Stomach (tissue), 8 donors: ENCODE measurements at regions not wholly inside any gene's neighbourhood (a gene's known extent, or its start where the extent isn't known, plus 50 kb on each side); places are given as distances from the start of the nearest gene placed in this dataset.

Experiments used
- DNase-seq, 2 donors: peaks; one replicate each; pipeline versions ENCODE4 v3.0.0 to v3.0.0-alpha.2; 2013 to 2019
- H3K27ac ChIP-seq, 5 donors: fragments of 200-600 bp in 4 of 5; sonication (generic) in 4 of 5; one replicate each; pipeline ENCODE4 v1.5.1; 2013 to 2019; ENCODE audit warnings: mild to moderate bottlenecking in 1 of 5, moderate library complexity in 1 of 5
- H3K27me3 ChIP-seq, 3 donors: fragments of 200-600 bp; sonication (generic); one replicate each; pipeline ENCODE4 v1.5.1; 2017 to 2019; ENCODE audit warnings: mixed run types in 1 of 3
- H3K36me3 ChIP-seq, 4 donors: fragments of 200-600 bp; sonication (generic); 1 replicate in 3 of 4; 2 replicates in 1 of 4; pipeline ENCODE4 v1.5.1; 2016 to 2019
- H3K4me1 ChIP-seq, 4 donors: fragments of 200-600 bp; sonication (generic); one replicate each; pipeline ENCODE4 v1.5.1; 2016 to 2019
- H3K4me3 ChIP-seq, 4 donors: fragments of 200-600 bp; sonication (generic) in 3 of 4; one replicate each; pipeline ENCODE4 v1.5.1; 2016 to 2019; ENCODE audit warnings: mild to moderate bottlenecking in 1 of 4
- H3K9me3 ChIP-seq, 4 donors: fragments of 200-600 bp; sonication (generic); one replicate each; pipeline ENCODE4 v1.5.1; 2016 to 2019
- CTCF ChIP-seq, 7 experiments: fragments of 450-650 bp in 4 of 7; fragments of 200-600 bp in 3 of 7; sonication (generic) in 3 of 7; IDR thresholded peaks; one replicate each; pipeline ENCODE4 v1.5.1; 2016 to 2019; ENCODE audit warnings: antibody characterized with exemption in 7 of 7, control low read depth in 2 of 7, mild to moderate bottlenecking in 1 of 7
- EP300 ChIP-seq: sonication (generic); formaldehyde crosslinking; IDR thresholded peaks from one replicate; pipeline ENCODE4 v1.6.1; 2017; ENCODE audit warnings: antibody characterized with exemption
- POLR2A ChIP-seq, 4 donors: fragments of 450-650 bp; IDR thresholded peaks; one replicate each; pipeline ENCODE4 v1.6.1; 2016; ENCODE audit warnings: antibody characterized with exemption in 4 of 4, control low read depth in 2 of 4, mild to moderate bottlenecking in 1 of 4, moderate library complexity in 1 of 4
- POLR2AphosphoS5 ChIP-seq, 3 donors: sonication (generic); formaldehyde crosslinking; IDR thresholded peaks; one replicate each; pipeline ENCODE4 v1.6.1; 2016; ENCODE audit warnings: antibody characterized with exemption in 3 of 3
- WGBS, 5 donors: extraction: QIAGEN DNeasy Blood & Tissue Kit in 3 of 5; methylation state at CpG; one replicate each; pipeline versions ENCODE4 v1.1.5 to v1.1.7; 2013 to 2018; 5-methylcytosine and 5-hydroxymethylcytosine counted together
- intact Hi-C: fragments of 100-400 bp; cut with DNase I; formaldehyde crosslinking; loops from one replicate; pipeline ENCODE4 v1.15.1; 2023; ENCODE audit warnings: low total_unique reads
- donor health status: healthy with polysubstance abuse.
- donor health status: Bipolar disorder and iron deficiency.
- donor health status: healthy.

DNA sequence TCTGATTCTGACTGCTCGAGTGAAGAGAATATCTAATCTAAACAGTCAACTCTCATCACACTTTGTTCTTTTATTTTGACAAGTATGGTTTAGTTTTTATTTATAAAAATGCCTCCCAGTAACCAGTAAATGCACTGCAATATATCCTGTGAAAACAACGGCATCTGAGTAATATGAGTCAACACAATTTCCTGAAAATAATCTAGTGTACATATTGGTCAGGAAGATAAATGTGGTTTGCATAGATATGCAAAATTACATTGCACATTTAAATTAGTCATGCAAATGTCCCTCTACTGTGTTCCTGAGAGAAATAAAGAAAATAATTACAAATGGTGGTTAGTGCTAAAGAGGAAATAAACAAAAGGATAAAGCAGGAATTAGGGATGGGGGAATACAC is 1190.7 kb upstream of the SEL1L start:
- H3K4me3 ChIP-seq = no peak overlapping the region
- no peak overlapping the region for H3K27ac ChIP-seq
- intact Hi-C loops = no loop called here
- no peak for TF ChIP-seq EP300
- TF ChIP-seq POLR2AphosphoS5 (IDR thresholded peaks at IDR 0.05) = no peak
- TF ChIP-seq CTCF (IDR thresholded peaks at IDR 0.05) = no peak
- TF ChIP-seq POLR2A (IDR thresholded peaks at IDR 0.05) = no peak
- no peaks in the 10 kb centered on the region for H3K36me3 ChIP-seq
- H3K27me3 ChIP-seq = no peaks in the 10 kb centered on the region
- H3K4me1 ChIP-seq = peaks cover 0 to 10% (median 0%) of the 10 kb centered on the region in 4 donors
- 5 to 17% (median 9%) methylated on average over 2 of the region's 2 CpGs for WGBS, 5 donors
- H3K9me3 ChIP-seq = no peaks in the 10 kb centered on the region
- no peak for DNase-seq

DNA sequence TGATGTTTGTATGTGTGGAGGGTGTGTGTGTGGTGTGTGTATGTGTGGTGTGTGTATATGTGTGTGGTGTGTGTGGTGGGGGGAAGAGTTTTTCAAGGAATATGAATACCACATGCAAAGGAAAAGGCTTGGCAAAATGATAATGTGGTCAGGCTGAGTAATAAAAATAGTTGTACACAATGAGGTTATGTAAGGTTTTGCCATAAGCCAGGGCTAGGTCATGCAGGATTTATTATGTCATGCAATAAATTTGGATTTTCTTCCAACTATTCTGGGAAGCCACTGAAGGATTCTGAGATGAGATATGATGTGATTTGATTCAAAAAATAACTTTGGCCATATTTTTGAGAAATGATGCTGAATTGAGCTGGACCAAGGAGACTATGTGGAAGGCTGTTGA is 1191.6 kb upstream of the SEL1L start:
- Histone ChIP-seq H3K4me1 (peaks cover 0 to 10% (median 0%) of the 10 kb centered on the region in 4 donors), H3K4me3 (no peak overlapping the region), H3K27ac (no peak overlapping the region), H3K36me3 (no peaks in the 10 kb centered on the region), H3K9me3 (no peaks in the 10 kb centered on the region), H3K27me3 (no peaks in the 10 kb centered on the region)
- intact Hi-C loops = no loop called here
- TF ChIP-seq POLR2AphosphoS5 (IDR thresholded peaks at IDR 0.05) (no peak), POLR2A (IDR thresholded peaks at IDR 0.05) (no peak), CTCF (IDR thresholded peaks at IDR 0.05) (no peak)
- DNase-seq = no peak

DNA sequence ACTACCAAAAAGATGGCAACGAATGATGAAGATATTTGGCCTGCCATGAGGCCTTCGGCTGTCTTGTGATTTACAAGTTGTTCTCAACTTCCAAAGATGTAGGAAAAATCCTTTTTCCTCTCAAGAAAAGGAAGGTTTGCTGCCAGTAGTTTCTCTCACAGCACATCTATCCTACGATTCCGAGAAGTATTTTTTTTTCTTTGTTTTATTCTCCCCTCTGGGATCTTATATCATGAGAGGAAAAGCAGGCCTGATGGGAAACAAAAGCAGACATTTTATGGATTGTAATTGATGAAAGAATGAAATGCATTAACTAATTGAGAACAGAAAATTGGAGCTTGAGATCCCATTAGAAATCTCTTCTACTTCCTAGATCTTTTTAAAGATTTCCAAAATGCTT is 1197.9 kb upstream of the SEL1L start:
- TF ChIP-seq EP300 (no peak), CTCF (IDR thresholded peaks at IDR 0.05) (no peak)
- DNase-seq = peak in 1 of 2 donors; percentile 4
- no peak overlapping the region for H3K4me3 ChIP-seq
- intact Hi-C loops = no loop called here
- no peaks in the 10 kb centered on the region for H3K4me1 ChIP-seq
- 74 to 93% (median 84%) methylated on average over 4 of the region's 4 CpGs for WGBS, 5 donors
- H3K27me3 ChIP-seq = no peaks in the 10 kb centered on the region
- no peaks in the 10 kb centered on the region for H3K36me3 ChIP-seq
- H3K9me3 ChIP-seq = no peaks in the 10 kb centered on the region
- no peak overlapping the region for H3K27ac ChIP-seq

GRCh38 chr14:82740547-82740946 is 1206.9 kb upstream of the SEL1L start:
- H3K36me3 ChIP-seq = no peaks in the 10 kb centered on the region
- no peak overlapping the region for H3K27ac ChIP-seq
- H3K4me3 ChIP-seq = no peak overlapping the region
- no peaks in the 10 kb centered on the region for H3K27me3 ChIP-seq
- intact Hi-C loops = no loop called here
- no peaks in the 10 kb centered on the region for H3K4me1 ChIP-seq
- H3K9me3 ChIP-seq = no peaks in the 10 kb centered on the region
- TF ChIP-seq CTCF (IDR thresholded peaks at IDR 0.05) = no peak
- TF ChIP-seq EP300 = no peak
- no peak for TF ChIP-seq POLR2A (IDR thresholded peaks at IDR 0.05)
- no peak for TF ChIP-seq POLR2AphosphoS5 (IDR thresholded peaks at IDR 0.05)
- 29 to 44% (median 39%) methylated on average over 4 of the region's 4 CpGs for WGBS, 5 donors
- no peak for DNase-seq

DNA sequence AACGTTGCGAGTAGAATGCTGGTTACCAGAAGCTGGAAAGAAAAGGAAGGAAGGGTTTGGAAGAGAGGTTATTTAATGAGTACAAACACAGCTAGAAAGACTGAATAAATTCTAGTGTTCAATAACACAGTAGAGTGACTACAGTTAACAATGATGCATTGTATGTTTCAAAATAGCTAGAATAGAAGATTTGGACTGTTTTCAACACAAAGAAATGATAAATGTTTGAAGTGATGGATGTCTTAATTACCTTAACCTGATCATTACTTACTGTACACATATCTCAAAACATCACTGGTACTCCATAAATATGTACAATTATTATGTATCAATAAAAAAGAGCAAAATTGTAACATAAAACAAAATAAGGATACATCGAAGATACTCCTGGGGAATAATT is 1221.8 kb upstream of the SEL1L start:
- TF ChIP-seq CTCF (IDR thresholded peaks at IDR 0.05) (no peak), POLR2A (IDR thresholded peaks at IDR 0.05) (no peak), POLR2AphosphoS5 (IDR thresholded peaks at IDR 0.05) (no peak), EP300 (no peak)
- H3K9me3 ChIP-seq = no peaks in the 10 kb centered on the region

More for the DNA sequence above, 1221.8 kb upstream of the SEL1L start:
- Histone ChIP-seq H3K36me3 (no peaks in the 10 kb centered on the region), H3K4me1 (no peaks in the 10 kb centered on the region), H3K27me3 (no peaks in the 10 kb centered on the region), H3K4me3 (no peak overlapping the region), H3K27ac (no peak overlapping the region)
- no peak for DNase-seq
- intact Hi-C loops = no loop called here
- WGBS, 5 donors = 75 to 91% (median 81%) methylated on average over 3 of the region's 3 CpGs
